WTC11 (cell line): ENCODE measurements at regions not wholly inside any gene's neighbourhood (a gene's known extent, or its start where the extent isn't known, plus 50 kb on each side); places are given as distances from the start of the nearest gene placed in this dataset.

ENCODE experiments used
- CREB1 ChIP-seq: sonication (generic); formaldehyde crosslinking; IDR thresholded peaks from 2 replicates; pipeline ENCODE4 v1.8.0; 2023; ENCODE audit warnings: mild to moderate bottlenecking, missing genetic modification reagents
- CREM ChIP-seq: sonication (generic); formaldehyde crosslinking; IDR thresholded peaks from 2 replicates; pipeline ENCODE4 v1.8.1; 2022; ENCODE audit warnings: mild to moderate bottlenecking, missing genetic modification reagents, moderate library complexity
- CTCF ChIP-seq: fragments of 200-600 bp; IDR thresholded peaks from 2 replicates; pipeline ENCODE4 v1.8.0; 2022; ENCODE audit warnings: antibody characterized with exemption
- ESRRA ChIP-seq: sonication (generic); formaldehyde crosslinking; IDR thresholded peaks from 2 replicates; pipeline ENCODE4 v1.8.1; 2022; ENCODE audit warnings: mild to moderate bottlenecking, missing genetic modification reagents, borderline replicate concordance
- GABPB1 ChIP-seq: sonication (generic); formaldehyde crosslinking; IDR thresholded peaks from 2 replicates; pipeline ENCODE4 v1.8.1; 2023; ENCODE audit warnings: mild to moderate bottlenecking, missing genetic modification reagents
- JUN ChIP-seq: sonication (generic); formaldehyde crosslinking; IDR thresholded peaks from 2 replicates; pipeline ENCODE4 v1.8.0; 2023; ENCODE audit warnings: mild to moderate bottlenecking, missing genetic modification reagents
- NR2C2 ChIP-seq: sonication (generic); formaldehyde crosslinking; IDR thresholded peaks from 2 replicates; pipeline ENCODE4 v1.8.0; 2022; ENCODE audit warnings: mild to moderate bottlenecking, missing genetic modification reagents
- PREB ChIP-seq: sonication (generic); formaldehyde crosslinking; IDR thresholded peaks from 2 replicates; pipeline ENCODE4 v1.8.1; 2022; ENCODE audit warnings: mild to moderate bottlenecking, missing genetic modification reagents, moderate library complexity, borderline replicate concordance
- ZNF416 ChIP-seq: fragments of 250-450 bp; sonication (Bioruptor Pico); IDR thresholded peaks from 2 replicates; pipeline ENCODE4 v1.9.0; 2021; ENCODE audit warnings: mild to moderate bottlenecking, inconsistent platforms
- ZSCAN18 ChIP-seq: fragments of 250-450 bp; sonication (Bioruptor Pico); IDR thresholded peaks from 2 replicates; pipeline ENCODE4 v2.1.2; 2022; ENCODE audit warnings: mild to moderate bottlenecking, moderate library complexity

GRCh38 chr14:61154641-61155040, 126.5 kb downstream of the TMEM30B start:
- TF ChIP-seq ESRRA (no peak), CTCF (no peak), JUN (CRISPR knock-in tag) (no peak), NR2C2 (CRISPR knock-in tag) (no peak), PREB (CRISPR knock-in tag) (no peak), ZSCAN18 (CRISPR knock-in tag) (no peak), GABPB1 (CRISPR knock-in tag) (no peak), CREB1 (CRISPR knock-in tag) (no peak), ZNF416 (CRISPR knock-in tag) (no peak), CREM (CRISPR knock-in tag) (no peak)
